ENCODE measurements at regions not wholly inside any gene's neighbourhood (a gene's known extent, or its start where the extent isn't known, plus 50 kb on each side); places are given as distances from the start of the nearest gene placed in this dataset.

GRCh38 chr3:164752812-164753211, 325.5 kb downstream of the SI start:
- H3K4me1 ChIP-seq (ENCODE audit: control insufficient read depth in 1 of 2, insufficient read depth in 2 of 2, low read depth in 1 of 2, low read length in 1 of 2) = no peaks in the 10 kb centered on the region

More at GRCh38 chr3:164752812-164753211, 325.5 kb downstream of the SI start:
- Histone ChIP-seq H4K20me1 (ENCODE audit: insufficient read depth) (no peaks in the 10 kb centered on the region), H3K27me3 (ENCODE audit: insufficient read depth) (no peaks in the 10 kb centered on the region), H3K27ac (ENCODE audit: low read depth in 2 of 2, low read length in 1 of 2) (no peak overlapping the region), H3F3A (replicated peaks; ENCODE audit: insufficient read depth) (no peaks in the 10 kb centered on the region), H3K4me2 (no peak overlapping the region), H3K4me3 (ENCODE audit: low read depth in 2 of 2, low read length in 1 of 2) (no peak overlapping the region), H3K9ac (no peak overlapping the region), H3K79me2 (ENCODE audit: insufficient read depth) (no peaks in the 10 kb centered on the region), H3K9me2 (no peaks in the 10 kb centered on the region), H2AFZ (ENCODE audit: low read depth) (no peak overlapping the region), H3K36me3 (replicated peaks in 1 of 2; ENCODE audit: control insufficient read depth in 1 of 2, insufficient read depth in 2 of 2, low read length in 1 of 2) (no peaks in the 10 kb centered on the region), H3K9me3 (no peaks in the 10 kb centered on the region)
- CTCF ChIA-PET = no interaction called here
- TF ChIP-seq EP300 (IDR thresholded peaks at IDR 0.05; ENCODE audit: borderline replicate concordance in 1 of 2, low read depth in 1 of 2, low read length in 1 of 2) (no peak), USF2 (IDR thresholded peaks at IDR 0.05; ENCODE audit: borderline replicate concordance, low read depth, low read length) (no peak), IRF3 (IDR thresholded peaks at IDR 0.05; ENCODE audit: low read depth, low read length) (no peak), MEF2A (IDR thresholded peaks at IDR 0.05; ENCODE audit: borderline replicate concordance, low read depth) (no peak), GATA2 (CRISPR knock-in tag; IDR thresholded peaks at IDR 0.05) (no peak), ZBTB33 (IDR thresholded peaks at IDR 0.05; ENCODE audit: borderline replicate concordance, low read depth) (no peak), FOXJ3 (CRISPR knock-in tag; IDR thresholded peaks at IDR 0.05) (no peak), CTCF (IDR thresholded peaks at IDR 0.05) (no peak), RAD21 (IDR thresholded peaks at IDR 0.05; ENCODE audit: low read length) (no peak), USF1 (IDR thresholded peaks at IDR 0.05; ENCODE audit: borderline replicate concordance, low read depth) (no peak), MAX (IDR thresholded peaks at IDR 0.05; ENCODE audit: low read depth) (no peak), REST (IDR thresholded peaks at IDR 0.05; ENCODE audit: low read depth, low read length) (no peak), YY1 (IDR thresholded peaks at IDR 0.05; ENCODE audit: low read depth) (no peak), EZH2phosphoT487 (IDR thresholded peaks at IDR 0.05; ENCODE audit: borderline replicate concordance, low read depth) (no peak), TAF1 (IDR thresholded peaks at IDR 0.05; ENCODE audit: borderline replicate concordance, low read depth, low read length) (no peak), FOXM1 (IDR thresholded peaks at IDR 0.05; ENCODE audit: low read depth) (no peak), TEAD4 (IDR thresholded peaks at IDR 0.05; ENCODE audit: borderline replicate concordance, insufficient read depth) (no peak), POLR2AphosphoS5 (IDR thresholded peaks at IDR 0.05; ENCODE audit: low read depth, low read length) (no peak), GABPA (IDR thresholded peaks at IDR 0.05; ENCODE audit: low read depth) (no peak)
- WGBS (ENCODE audit: low lambda C conversion rate) = 18% methylated on average over 3 of the region's 3 CpGs
- POLR2A ChIA-PET = no interaction called here
- DNase-seq = no peak

Data from SK-N-SH (cell line).